Urinary bladder (tissue), 3 donors: ENCODE measurements at regions not wholly inside any gene's neighbourhood (a gene's known extent, or its start where the extent isn't known, plus 50 kb on each side); places are given as distances from the start of the nearest gene placed in this dataset.

Experiments used
- DNase-seq: peaks from one replicate; pipeline ENCODE4 v3.0.0-alpha.2; 2015; ENCODE audit errors: extremely low spot score
- H3K27ac ChIP-seq: one replicate; pipeline ENCODE4 v1.5.1; 2013; ENCODE audit warnings: low read depth, mild to moderate bottlenecking, moderate library complexity
- H3K36me3 ChIP-seq: one replicate; pipeline ENCODE4 v1.6.1; 2013; ENCODE audit warnings: mild to moderate bottlenecking, moderate library complexity; ENCODE audit not compliant: insufficient read depth
- H3K4me1 ChIP-seq: one replicate; pipeline ENCODE4 v1.6.1; 2013; ENCODE audit warnings: mild to moderate bottlenecking, moderate library complexity; ENCODE audit not compliant: insufficient read depth
- H3K4me3 ChIP-seq: one replicate; pipeline ENCODE4 v1.5.1; 2013; ENCODE audit warnings: low read depth, low read length
- WGBS: extraction: QIAGEN DNeasy Blood & Tissue Kit; methylation state at CpG from one replicate; pipeline ENCODE4 v1.1.7; 2013; 5-methylcytosine and 5-hydroxymethylcytosine counted together
- donor health status: healthy with polysubstance abuse.
- donor health status: healthy.

DNA sequence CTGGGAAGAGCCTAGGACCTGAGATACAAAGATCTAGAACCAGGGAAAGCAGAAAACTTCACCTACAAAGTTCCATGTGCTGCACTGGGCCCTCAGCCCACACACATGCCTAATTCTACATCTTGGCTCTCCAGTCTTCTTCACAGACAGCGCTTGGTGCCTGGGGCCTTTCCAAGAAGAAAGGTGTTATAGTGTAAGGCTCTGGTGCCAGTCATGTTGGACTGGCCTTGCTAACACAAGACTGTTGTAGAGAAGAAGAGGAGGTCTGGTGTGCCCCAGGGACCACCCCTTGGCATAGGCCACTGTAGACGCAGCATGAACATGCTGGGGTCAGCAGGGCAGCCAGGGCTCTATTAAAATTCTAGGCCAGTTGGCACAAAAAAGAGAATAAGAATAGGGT lies 226.2 kb upstream of the CTNNB1 start:
- Histone ChIP-seq H3K36me3 (no peaks in the 10 kb centered on the region), H3K4me3 (no peak overlapping the region), H3K4me1 (peaks cover 4% of the 10 kb centered on the region), H3K27ac (no peak overlapping the region)
- 93% methylated on average over 2 of the region's 2 CpGs for WGBS
- no peak for DNase-seq

DNA sequence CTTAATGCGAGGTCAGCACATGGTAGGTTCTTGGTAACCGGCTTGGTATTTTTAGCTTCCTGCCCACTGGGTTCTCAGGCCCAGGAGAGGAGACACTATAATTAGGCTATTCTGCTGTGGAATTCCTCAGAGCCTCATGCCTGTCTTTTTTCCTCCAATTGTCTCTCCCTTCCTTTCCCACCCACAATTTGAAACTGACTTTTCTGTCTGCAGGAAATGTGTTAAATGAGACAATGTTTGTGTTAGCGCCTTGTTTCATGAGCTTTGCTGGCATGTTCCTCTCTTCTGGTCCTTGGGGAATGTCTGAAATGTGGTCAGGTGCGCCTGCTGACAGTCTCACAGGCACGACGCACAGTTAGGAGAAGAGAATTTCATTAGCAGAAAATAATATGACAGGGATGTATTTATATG lies 223.6 kb upstream of the CTNNB1 start:
- DNase-seq = no peak
- H3K4me1 ChIP-seq = peaks cover 2% of the 10 kb centered on the region

GRCh38 chr3:40976241-40976640 lies 223.1 kb upstream of the CTNNB1 start:
- no peaks in the 10 kb centered on the region for H3K4me1 ChIP-seq
- no peak overlapping the region for H3K4me3 ChIP-seq
- 44% methylated on average over 2 of the region's 2 CpGs for WGBS

More for the DNA sequence above, 223.6 kb upstream of the CTNNB1 start:
- no peaks in the 10 kb centered on the region for H3K36me3 ChIP-seq
- H3K27ac ChIP-seq = no peak overlapping the region
- no peak overlapping the region for H3K4me3 ChIP-seq
- 58% methylated on average over 6 of the region's 6 CpGs for WGBS

DNA sequence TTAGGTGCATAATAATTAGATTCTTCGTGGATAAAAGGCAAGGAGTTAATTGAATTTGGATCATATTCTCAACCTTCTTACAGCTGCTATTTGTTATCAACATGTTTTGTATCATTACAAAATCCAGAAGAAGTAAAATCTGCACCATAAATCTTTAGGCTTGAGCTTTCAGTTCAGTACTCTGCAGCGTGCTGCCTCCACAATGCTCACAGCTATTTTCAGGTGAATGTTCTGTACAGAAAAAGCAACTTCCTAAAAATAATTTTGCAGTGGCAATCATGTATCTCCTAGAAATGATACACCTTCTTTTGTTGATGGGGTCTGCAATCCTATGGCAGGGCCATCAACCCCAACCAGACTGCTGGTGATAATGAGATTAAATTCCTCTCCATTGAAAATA lies 220.9 kb upstream of the CTNNB1 start:
- no peak overlapping the region for H3K27ac ChIP-seq
- no peak overlapping the region for H3K4me3 ChIP-seq
- DNase-seq = no peak
- H3K36me3 ChIP-seq = no peaks in the 10 kb centered on the region
- 56% methylated on average over 2 of the region's 2 CpGs for WGBS
- H3K4me1 ChIP-seq = no peaks in the 10 kb centered on the region

More at GRCh38 chr3:40976241-40976640, 223.1 kb upstream of the CTNNB1 start:
- Histone ChIP-seq H3K36me3 (no peaks in the 10 kb centered on the region), H3K27ac (no peak overlapping the region)
- no peak for DNase-seq

GRCh38 chr3:40979962-40980361 lies 219.3 kb upstream of the CTNNB1 start:
- Histone ChIP-seq H3K36me3 (no peaks in the 10 kb centered on the region), H3K27ac (no peak overlapping the region), H3K4me3 (no peak overlapping the region), H3K4me1 (no peaks in the 10 kb centered on the region)
- 96% methylated on average over 3 of the region's 3 CpGs for WGBS
- DNase-seq = no peak

GRCh38 chr3:40980467-40980866 lies 218.8 kb upstream of the CTNNB1 start:
- DNase-seq = no peak
- Histone ChIP-seq H3K4me3 (no peak overlapping the region), H3K36me3 (no peaks in the 10 kb centered on the region), H3K4me1 (no peaks in the 10 kb centered on the region), H3K27ac (no peak overlapping the region)
- 87% methylated on average over 4 of the region's 4 CpGs for WGBS

GRCh38 chr3:40985195-40985594 lies 214.1 kb upstream of the CTNNB1 start:
- 82% methylated on average over 2 of the region's 2 CpGs for WGBS
- Histone ChIP-seq H3K4me1 (no peaks in the 10 kb centered on the region), H3K27ac (no peak overlapping the region), H3K4me3 (no peak overlapping the region), H3K36me3 (no peaks in the 10 kb centered on the region)
- DNase-seq = no peak

DNA sequence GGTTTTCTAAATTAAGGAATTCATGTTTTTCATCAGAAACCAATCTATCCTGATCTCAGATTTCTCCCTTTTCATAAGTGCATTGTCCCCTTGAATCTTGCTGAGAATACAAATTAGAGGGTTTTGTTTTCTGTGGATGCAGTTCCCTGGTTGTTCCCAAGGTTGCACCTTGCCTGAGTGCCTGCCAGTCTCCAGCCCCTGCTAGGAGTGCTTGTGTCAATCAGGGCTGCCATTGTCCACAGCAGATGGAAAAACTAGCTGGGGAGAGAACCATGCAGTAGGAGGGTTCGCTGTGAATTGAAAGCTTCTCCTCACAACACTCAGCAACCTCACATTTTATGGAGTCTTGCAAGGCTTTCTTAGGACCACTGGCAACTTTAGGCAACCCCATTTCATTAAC lies 210.8 kb upstream of the CTNNB1 start:
- WGBS = 95% methylated on average over 1 of the region's 1 CpG
- no peak for DNase-seq
- H3K36me3 ChIP-seq = no peaks in the 10 kb centered on the region

DNA sequence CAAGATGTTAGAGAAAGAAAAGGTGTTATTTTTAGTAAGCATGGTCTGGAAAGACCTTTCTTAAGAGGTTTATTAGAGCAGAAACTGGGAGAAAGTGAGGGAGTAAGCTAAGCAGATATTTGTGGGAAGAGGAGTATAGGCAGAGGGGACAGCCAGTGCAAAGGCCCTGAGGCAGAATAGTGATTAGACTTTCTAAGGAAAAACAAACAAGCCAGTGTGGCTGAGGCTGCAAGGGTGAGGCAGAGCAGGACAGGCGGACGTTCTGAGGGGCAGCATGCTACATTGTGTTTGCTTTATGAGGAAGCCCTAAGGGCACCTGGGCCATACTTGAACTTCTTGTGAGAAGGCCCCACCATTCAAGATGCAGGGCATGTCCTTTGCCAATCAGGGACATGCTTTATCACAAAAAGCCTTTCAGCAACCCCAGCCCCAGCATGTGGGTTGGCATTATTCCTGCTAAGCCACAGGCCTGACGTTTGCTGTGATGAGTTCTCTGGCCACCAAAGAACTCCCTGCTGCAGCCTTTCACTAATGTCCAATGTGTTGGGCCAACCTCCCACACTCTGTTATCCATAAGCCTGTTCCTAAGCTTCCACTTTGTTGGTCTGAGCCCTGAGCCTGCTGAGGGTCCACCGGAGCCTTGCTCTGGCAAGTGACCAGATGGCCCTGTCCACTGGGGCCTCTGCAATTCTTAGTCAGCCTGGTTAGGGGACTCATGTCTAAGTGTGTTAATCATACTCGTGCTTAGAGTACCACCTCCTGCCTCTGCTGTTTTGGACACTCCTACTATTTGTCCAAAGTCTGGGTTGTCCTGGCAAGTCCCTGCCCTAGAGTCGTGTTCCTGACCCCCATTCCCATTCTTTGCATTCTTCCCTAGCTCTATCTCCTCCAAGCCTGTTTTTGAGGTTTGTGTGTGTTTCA lies 209.9 kb upstream of the CTNNB1 start:
- H3K27ac ChIP-seq = no peak overlapping the region
- no peaks in the 10 kb centered on the region for H3K36me3 ChIP-seq
- no peak for DNase-seq
- H3K4me3 ChIP-seq = no peak overlapping the region
- H3K4me1 ChIP-seq = no peaks in the 10 kb centered on the region
- 71% methylated on average over 6 of the region's 6 CpGs for WGBS

More for the DNA sequence above, 210.8 kb upstream of the CTNNB1 start:
- no peak overlapping the region for H3K4me3 ChIP-seq
- no peak overlapping the region for H3K27ac ChIP-seq
- no peaks in the 10 kb centered on the region for H3K4me1 ChIP-seq

GRCh38 chr3:40990062-40990456 lies 209.2 kb upstream of the CTNNB1 start:
- Histone ChIP-seq H3K36me3 (no peaks in the 10 kb centered on the region), H3K4me3 (no peak overlapping the region), H3K4me1 (no peaks in the 10 kb centered on the region), H3K27ac (no peak overlapping the region)
- no peak for DNase-seq
- 94% methylated on average over 1 of the region's 1 CpG for WGBS

GRCh38 chr3:40992023-40992422 lies 207.3 kb upstream of the CTNNB1 start:
- no peaks in the 10 kb centered on the region for H3K36me3 ChIP-seq
- no peak for DNase-seq
- no peaks in the 10 kb centered on the region for H3K4me1 ChIP-seq
- no peak overlapping the region for H3K27ac ChIP-seq
- H3K4me3 ChIP-seq = no peak overlapping the region

DNA sequence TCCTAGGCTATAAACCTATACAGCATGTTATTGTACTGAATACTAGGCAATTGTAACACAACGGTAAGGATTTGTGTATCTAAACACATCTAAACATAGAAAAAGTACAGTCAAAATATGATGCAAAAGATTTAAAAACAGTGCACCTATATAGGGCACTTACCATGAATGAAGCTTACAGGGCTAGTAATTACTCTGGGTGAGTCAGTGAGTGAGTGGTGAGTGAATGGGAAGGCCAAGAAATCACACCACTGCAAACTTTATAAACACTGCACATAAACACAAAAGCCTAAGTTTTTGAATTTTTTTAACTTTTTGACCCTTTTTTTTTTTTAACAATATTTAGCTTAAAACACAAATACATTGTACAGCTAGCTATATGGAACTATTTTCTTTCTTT lies 204.7 kb upstream of the CTNNB1 start:
- no peaks in the 10 kb centered on the region for H3K36me3 ChIP-seq
- no peaks in the 10 kb centered on the region for H3K4me1 ChIP-seq
- H3K4me3 ChIP-seq = no peak overlapping the region
- WGBS = 63% methylated on average over 1 of the region's 1 CpG
- H3K27ac ChIP-seq = no peak overlapping the region
- DNase-seq = no peak

GRCh38 chr3:40995271-40995670 lies 204.0 kb upstream of the CTNNB1 start:
- 93% methylated on average over 2 of the region's 2 CpGs for WGBS
- Histone ChIP-seq H3K36me3 (no peaks in the 10 kb centered on the region), H3K4me3 (no peak overlapping the region), H3K4me1 (no peaks in the 10 kb centered on the region), H3K27ac (no peak overlapping the region)
- no peak for DNase-seq

DNA sequence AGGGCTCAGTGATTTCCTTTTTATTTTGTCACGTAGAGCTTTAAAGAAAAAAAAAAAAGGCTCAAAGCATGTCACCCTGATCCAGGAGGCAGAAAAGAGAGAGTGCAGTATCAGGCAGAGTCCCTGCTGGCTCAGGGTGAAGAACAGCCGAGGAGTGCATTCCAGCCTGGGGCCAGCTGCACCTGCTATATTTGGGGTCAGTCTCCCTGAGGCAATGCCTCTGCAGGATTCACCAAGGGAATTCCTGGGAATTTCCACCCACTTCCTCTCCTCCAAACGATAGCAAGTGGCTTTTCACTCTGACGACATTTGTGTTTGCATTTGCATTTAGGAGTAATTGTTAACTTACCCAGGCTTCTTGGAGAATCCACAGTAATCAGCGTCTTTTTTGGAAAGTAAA lies 202.9 kb upstream of the CTNNB1 start:
- Histone ChIP-seq H3K4me1 (no peaks in the 10 kb centered on the region), H3K4me3 (no peak overlapping the region), H3K27ac (no peak overlapping the region), H3K36me3 (no peaks in the 10 kb centered on the region)
- no peak for DNase-seq
- 45% methylated on average over 5 of the region's 5 CpGs for WGBS
